K562 (cell line): ENCODE measurements at regions not wholly inside any gene's neighbourhood (a gene's known extent, or its start where the extent isn't known, plus 50 kb on each side); places are given as distances from the start of the nearest gene placed in this dataset.
A peak's percentile ranks its signal among the peaks of the same experiment; 100 is the strongest.

Experiments used
- ARNT ChIP-seq, 2 experiments: fragments of 450-650 bp; IDR thresholded peaks; 2 replicates each; pipeline ENCODE4 v1.6.1; 2016; ENCODE audit warnings: mild to moderate bottlenecking in 1 of 2
- CHD2 ChIP-seq: IDR thresholded peaks from 2 replicates; pipeline ENCODE4 v1.6.1; 2011; ENCODE audit warnings: low read depth, low read length
- ELF4 ChIP-seq: fragments of 450-650 bp; formaldehyde crosslinking; IDR thresholded peaks from 2 replicates; pipeline ENCODE4 v1.4.0; 2022; ENCODE audit warnings: missing genetic modification characterization
- HNRNPUL1 ChIP-seq: fragments of 200-400 bp; formaldehyde crosslinking; IDR thresholded peaks from 2 replicates; pipeline ENCODE4 v1.6.1; 2017; ENCODE audit warnings: low read length
- NFRKB ChIP-seq: fragments of 450-650 bp; IDR thresholded peaks from 2 replicates; pipeline ENCODE4 v1.6.1; 2016; ENCODE audit warnings: low read depth
- RFX7 ChIP-seq: fragments of 250-450 bp; sonication (Bioruptor Pico); IDR thresholded peaks from 2 replicates; pipeline ENCODE4 v1.5.1; 2021; ENCODE audit warnings: mild to moderate bottlenecking
- RNF2 ChIP-seq: sonication (generic); IDR thresholded peaks from 2 replicates; pipeline ENCODE4 v1.6.1; 2016
- SETDB1 ChIP-seq: IDR thresholded peaks from one replicate; pipeline ENCODE4 v1.6.1; 2012; ENCODE audit warnings: low read length, control low read depth, inconsistent platforms
- SMAD4 ChIP-seq: fragments of 250-450 bp; sonication (Bioruptor Pico); conservative IDR thresholded peaks from 2 replicates; pipeline ENCODE4 v1.8.0; 2021; ENCODE audit warnings: inconsistent platforms, mild to moderate bottlenecking, moderate library complexity
- SNIP1 ChIP-seq: fragments of 450-650 bp; IDR thresholded peaks from 2 replicates; pipeline ENCODE4 v1.7.1; 2017; ENCODE audit warnings: low read depth, mild to moderate bottlenecking
- SRF ChIP-seq, 2 experiments: fragments of 250-450, 450-650 bp in 1 of 2; sonication (Bioruptor Pico) in 1 of 2; sonication (generic) in 1 of 2; formaldehyde crosslinking; IDR thresholded peaks; 2 replicates each; pipeline versions ENCODE4 v1.5.0 to v1.5.1; 2020 to 2022; ENCODE audit warnings: mild to moderate bottlenecking in 1 of 2, missing genetic modification reagents in 1 of 2
- STAT5B ChIP-seq: fragments of 250-450 bp; sonication (Bioruptor Pico); IDR thresholded peaks from 2 replicates; pipeline ENCODE4 v1.8.0; 2021; ENCODE audit warnings: mild to moderate bottlenecking, inconsistent platforms
- ZNF707 ChIP-seq: fragments of 250-450 bp; sonication (Bioruptor Pico); conservative IDR thresholded peaks from 2 replicates; pipeline ENCODE4 v1.8.0; 2022; ENCODE audit warnings: inconsistent platforms, mild to moderate bottlenecking, moderate library complexity
- TF ChIP-seq, protein P1 (sequence below): fragments of 250-450 bp; sonication (Bioruptor Pico); IDR thresholded peaks from 2 replicates; pipeline ENCODE4 v1.8.0; 2021; ENCODE audit warnings: borderline replicate concordance, mild to moderate bottlenecking, moderate library complexity; ENCODE audit not compliant: poor library complexity, severe bottlenecking
- TF ChIP-seq, protein P2 (sequence below): sonication (generic); formaldehyde crosslinking; IDR thresholded peaks from 2 replicates; pipeline ENCODE4 v1.8.0; 2022; ENCODE audit warnings: mild to moderate bottlenecking, missing genetic modification reagents
- TF ChIP-seq, protein P3 (sequence below): fragments of 250-450 bp; sonication (Bioruptor Pico); IDR thresholded peaks from 2 replicates; pipeline ENCODE4 v1.4.0; 2020
- TF ChIP-seq, protein P4 (sequence below): sonication (generic); formaldehyde crosslinking; IDR thresholded peaks from 2 replicates; pipeline ENCODE4 v1.8.0; 2022; ENCODE audit warnings: mild to moderate bottlenecking, missing genetic modification reagents
- TF ChIP-seq, protein P5 (sequence below), 2 experiments: fragments of 200-800 bp in 1 of 2; sonication (Bioruptor generic) in 1 of 2; sonication (generic) in 1 of 2; formaldehyde crosslinking in 1 of 2; IDR thresholded peaks in 1 of 2; conservative IDR thresholded peaks in 1 of 2; 2 replicates each; pipeline versions ENCODE4 v1.5.0 to v1.6.1; 2016 to 2020; ENCODE audit warnings: missing compliant biosample characterization in 1 of 2, missing genetic modification characterization in 1 of 2, missing genetic modification reagents in 1 of 2

DNA sequence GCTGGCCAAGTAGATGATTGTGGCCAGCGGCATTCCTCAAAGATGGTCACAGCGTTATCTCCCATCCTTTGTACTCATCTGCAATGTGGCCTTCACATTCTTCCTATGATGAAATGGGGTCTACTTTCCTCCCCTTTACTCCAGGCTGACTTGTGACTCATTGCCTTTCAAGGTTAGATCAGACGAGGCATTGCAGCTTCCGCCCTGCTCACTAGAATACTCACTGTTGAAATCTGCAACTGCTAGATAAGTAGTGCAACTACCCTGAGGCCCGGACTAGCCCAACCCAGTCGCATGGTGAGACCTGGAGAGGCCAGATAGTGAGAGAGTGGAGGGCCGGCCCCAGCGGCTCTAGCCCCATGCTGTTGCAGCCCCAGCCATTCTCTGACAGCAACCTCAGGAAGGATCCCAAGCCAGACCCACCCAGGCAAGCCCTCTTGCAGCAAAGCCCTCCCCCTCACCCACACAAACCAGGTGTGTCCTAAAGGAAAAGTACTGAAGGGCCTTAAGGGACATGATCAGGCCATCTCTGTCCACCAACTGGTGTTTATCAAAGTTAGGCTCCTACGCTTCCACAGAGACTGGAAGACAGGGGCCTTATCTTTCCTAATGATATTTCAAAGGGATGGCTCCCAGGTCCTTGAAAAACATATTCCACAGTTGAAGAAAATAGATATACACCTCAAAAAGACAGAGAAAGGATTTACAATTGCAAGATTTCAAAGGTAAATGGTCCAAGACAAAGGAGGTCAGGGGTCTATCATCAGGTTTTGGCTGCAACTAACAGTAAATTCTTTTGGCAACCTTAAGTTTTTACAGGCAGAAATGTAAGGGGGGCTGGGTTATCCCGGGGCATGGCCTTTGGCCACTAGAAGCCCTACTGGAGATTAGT is 107.2 kb upstream of the TRIM24 start (continued):
- TF ChIP-seq ELF4 (peak; percentile 58; the same call in 1 of the 2 replicates), SRF (CRISPR knock-in tag; IDR thresholded peaks at IDR 0.05) (peak in 1 of 2 experiments; percentile 98; a peak in 3 of 4 replicates), NFRKB (peak; percentile 63), HNRNPUL1 (no peak), RFX7 (CRISPR knock-in tag) (no peak), SNIP1 (no peak), CHD2 (no peak), RNF2 (peak; percentile 99), ZNF707 (CRISPR knock-in tag) (no peak), STAT5B (CRISPR knock-in tag) (no peak), SETDB1 (no peak), ARNT (IDR thresholded peaks at IDR 0.05) (peak; percentile 96 to 97), SMAD4 (CRISPR knock-in tag) (peak; percentile 98)
- TF ChIP-seq, protein P1, sequence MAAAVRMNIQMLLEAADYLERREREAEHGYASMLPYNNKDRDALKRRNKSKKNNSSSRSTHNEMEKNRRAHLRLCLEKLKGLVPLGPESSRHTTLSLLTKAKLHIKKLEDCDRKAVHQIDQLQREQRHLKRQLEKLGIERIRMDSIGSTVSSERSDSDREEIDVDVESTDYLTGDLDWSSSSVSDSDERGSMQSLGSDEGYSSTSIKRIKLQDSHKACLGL (CRISPR knock-in tag) = no peak
- TF ChIP-seq, protein P2, sequence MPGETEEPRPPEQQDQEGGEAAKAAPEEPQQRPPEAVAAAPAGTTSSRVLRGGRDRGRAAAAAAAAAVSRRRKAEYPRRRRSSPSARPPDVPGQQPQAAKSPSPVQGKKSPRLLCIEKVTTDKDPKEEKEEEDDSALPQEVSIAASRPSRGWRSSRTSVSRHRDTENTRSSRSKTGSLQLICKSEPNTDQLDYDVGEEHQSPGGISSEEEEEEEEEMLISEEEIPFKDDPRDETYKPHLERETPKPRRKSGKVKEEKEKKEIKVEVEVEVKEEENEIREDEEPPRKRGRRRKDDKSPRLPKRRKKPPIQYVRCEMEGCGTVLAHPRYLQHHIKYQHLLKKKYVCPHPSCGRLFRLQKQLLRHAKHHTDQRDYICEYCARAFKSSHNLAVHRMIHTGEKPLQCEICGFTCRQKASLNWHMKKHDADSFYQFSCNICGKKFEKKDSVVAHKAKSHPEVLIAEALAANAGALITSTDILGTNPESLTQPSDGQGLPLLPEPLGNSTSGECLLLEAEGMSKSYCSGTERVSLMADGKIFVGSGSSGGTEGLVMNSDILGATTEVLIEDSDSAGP (CRISPR knock-in tag) = no peak
- TF ChIP-seq, protein P3, sequence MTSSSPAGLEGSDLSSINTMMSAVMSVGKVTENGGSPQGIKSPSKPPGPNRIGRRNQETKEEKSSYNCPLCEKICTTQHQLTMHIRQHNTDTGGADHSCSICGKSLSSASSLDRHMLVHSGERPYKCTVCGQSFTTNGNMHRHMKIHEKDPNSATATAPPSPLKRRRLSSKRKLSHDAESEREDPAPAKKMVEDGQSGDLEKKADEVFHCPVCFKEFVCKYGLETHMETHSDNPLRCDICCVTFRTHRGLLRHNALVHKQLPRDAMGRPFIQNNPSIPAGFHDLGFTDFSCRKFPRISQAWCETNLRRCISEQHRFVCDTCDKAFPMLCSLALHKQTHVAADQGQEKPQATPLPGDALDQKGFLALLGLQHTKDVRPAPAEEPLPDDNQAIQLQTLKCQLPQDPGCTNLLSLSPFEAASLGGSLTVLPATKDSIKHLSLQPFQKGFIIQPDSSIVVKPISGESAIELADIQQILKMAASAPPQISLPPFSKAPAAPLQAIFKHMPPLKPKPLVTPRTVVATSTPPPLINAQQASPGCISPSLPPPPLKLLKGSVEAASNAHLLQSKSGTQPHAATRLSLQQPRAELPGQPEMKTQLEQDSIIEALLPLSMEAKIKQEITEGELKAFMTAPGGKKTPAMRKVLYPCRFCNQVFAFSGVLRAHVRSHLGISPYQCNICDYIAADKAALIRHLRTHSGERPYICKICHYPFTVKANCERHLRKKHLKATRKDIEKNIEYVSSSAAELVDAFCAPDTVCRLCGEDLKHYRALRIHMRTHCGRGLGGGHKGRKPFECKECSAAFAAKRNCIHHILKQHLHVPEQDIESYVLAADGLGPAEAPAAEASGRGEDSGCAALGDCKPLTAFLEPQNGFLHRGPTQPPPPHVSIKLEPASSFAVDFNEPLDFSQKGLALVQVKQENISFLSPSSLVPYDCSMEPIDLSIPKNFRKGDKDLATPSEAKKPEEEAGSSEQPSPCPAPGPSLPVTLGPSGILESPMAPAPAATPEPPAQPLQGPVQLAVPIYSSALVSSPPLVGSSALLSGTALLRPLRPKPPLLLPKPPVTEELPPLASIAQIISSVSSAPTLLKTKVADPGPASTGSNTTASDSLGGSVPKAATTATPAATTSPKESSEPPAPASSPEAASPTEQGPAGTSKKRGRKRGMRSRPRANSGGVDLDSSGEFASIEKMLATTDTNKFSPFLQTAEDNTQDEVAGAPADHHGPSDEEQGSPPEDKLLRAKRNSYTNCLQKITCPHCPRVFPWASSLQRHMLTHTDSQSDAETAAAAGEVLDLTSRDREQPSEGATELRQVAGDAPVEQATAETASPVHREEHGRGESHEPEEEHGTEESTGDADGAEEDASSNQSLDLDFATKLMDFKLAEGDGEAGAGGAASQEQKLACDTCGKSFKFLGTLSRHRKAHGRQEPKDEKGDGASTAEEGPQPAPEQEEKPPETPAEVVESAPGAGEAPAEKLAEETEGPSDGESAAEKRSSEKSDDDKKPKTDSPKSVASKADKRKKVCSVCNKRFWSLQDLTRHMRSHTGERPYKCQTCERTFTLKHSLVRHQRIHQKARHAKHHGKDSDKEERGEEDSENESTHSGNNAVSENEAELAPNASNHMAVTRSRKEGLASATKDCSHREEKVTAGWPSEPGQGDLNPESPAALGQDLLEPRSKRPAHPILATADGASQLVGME (CRISPR knock-in tag) = 0 out of 2 replicates have a peak, but pooled peaks have one; percentile 62
- TF ChIP-seq, protein P4, sequence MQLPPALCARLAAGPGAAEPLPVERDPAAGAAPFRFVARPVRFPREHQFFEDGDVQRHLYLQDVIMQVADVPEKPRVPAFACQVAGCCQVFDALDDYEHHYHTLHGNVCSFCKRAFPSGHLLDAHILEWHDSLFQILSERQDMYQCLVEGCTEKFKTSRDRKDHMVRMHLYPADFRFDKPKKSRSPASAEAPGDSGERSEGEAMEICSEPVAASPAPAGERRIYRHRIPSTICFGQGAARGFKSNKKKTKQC (CRISPR knock-in tag) = no peak
- TF ChIP-seq, protein P5, sequence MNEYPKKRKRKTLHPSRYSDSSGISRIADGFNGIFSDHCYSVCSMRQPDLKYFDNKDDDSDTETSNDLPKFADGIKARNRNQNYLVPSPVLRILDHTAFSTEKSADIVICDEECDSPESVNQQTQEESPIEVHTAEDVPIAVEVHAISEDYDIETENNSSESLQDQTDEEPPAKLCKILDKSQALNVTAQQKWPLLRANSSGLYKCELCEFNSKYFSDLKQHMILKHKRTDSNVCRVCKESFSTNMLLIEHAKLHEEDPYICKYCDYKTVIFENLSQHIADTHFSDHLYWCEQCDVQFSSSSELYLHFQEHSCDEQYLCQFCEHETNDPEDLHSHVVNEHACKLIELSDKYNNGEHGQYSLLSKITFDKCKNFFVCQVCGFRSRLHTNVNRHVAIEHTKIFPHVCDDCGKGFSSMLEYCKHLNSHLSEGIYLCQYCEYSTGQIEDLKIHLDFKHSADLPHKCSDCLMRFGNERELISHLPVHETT (CRISPR knock-in tag; conservative IDR thresholded peaks at IDR 0.05 in 1 of 2, IDR thresholded peaks at IDR 0.05 in 1 of 2) = no peak
